Fibroblast of lung (primary cell): ENCODE measurements at regions not wholly inside any gene's neighbourhood (a gene's known extent, or its start where the extent isn't known, plus 50 kb on each side); places are given as distances from the start of the nearest gene placed in this dataset.

Experiments
- DNase-seq, 2 donors: peaks; one replicate each; pipeline versions ENCODE4 v3.0.0 to v3.0.0-alpha.2; 2010; ENCODE audit warnings: low read depth in 2 of 2
- H2AFZ ChIP-seq: 2 replicates; pipeline ENCODE4 v1.5.1; 2012; ENCODE audit warnings: low read length, control low read depth, inconsistent platforms
- H3K27ac ChIP-seq: 2 replicates; pipeline ENCODE4 v1.5.1; 2011; ENCODE audit warnings: low read length, control low read depth; ENCODE audit not compliant: insufficient read depth
- H3K27me3 ChIP-seq: 2 replicates; pipeline ENCODE4 v1.5.1; 2011; ENCODE audit warnings: mild to moderate bottlenecking, low read length; ENCODE audit not compliant: control insufficient read depth, insufficient read depth
- H3K36me3 ChIP-seq: 2 replicates; pipeline ENCODE4 v1.5.1; 2011; ENCODE audit warnings: low read length; ENCODE audit not compliant: control insufficient read depth, insufficient read depth
- H3K4me1 ChIP-seq: 2 replicates; pipeline ENCODE4 v1.5.1; 2011; ENCODE audit warnings: low read length; ENCODE audit not compliant: control insufficient read depth, insufficient read depth; ENCODE audit errors: extremely low read depth
- H3K4me2 ChIP-seq: 2 replicates; pipeline ENCODE4 v1.5.1; 2011; ENCODE audit warnings: low read length, control low read depth; ENCODE audit not compliant: insufficient read depth; ENCODE audit errors: extremely low read depth
- H3K4me3 ChIP-seq, 4 experiments: fragments of 200-600 bp in 1 of 4; sonication (generic) in 1 of 4; replicated peaks in 1 of 4; 2 replicates each; pipeline ENCODE4 v1.5.1; 2011 to 2016; ENCODE audit warnings: low read length in 4 of 4, low read depth in 3 of 4, mild to moderate bottlenecking in 3 of 4, control low read depth in 2 of 4, inconsistent platforms in 1 of 4, mixed read lengths in 1 of 4; ENCODE audit not compliant: insufficient read depth in 1 of 4; ENCODE audit errors: control extremely low read depth in 1 of 4
- H3K79me2 ChIP-seq: 2 replicates; pipeline ENCODE4 v1.5.1; 2012; ENCODE audit warnings: mild to moderate bottlenecking, low read length, inconsistent platforms; ENCODE audit not compliant: control insufficient read depth, insufficient read depth
- H3K9ac ChIP-seq: 2 replicates; pipeline ENCODE4 v1.5.1; 2011; ENCODE audit warnings: mild to moderate bottlenecking, low read length, control low read depth; ENCODE audit not compliant: insufficient read depth
- H3K9me3 ChIP-seq: 2 replicates; pipeline ENCODE4 v1.5.1; 2012; ENCODE audit warnings: low read depth, low read length; ENCODE audit not compliant: control insufficient read depth, insufficient read depth
- H4K20me1 ChIP-seq: 2 replicates; pipeline ENCODE4 v1.5.1; 2011; ENCODE audit warnings: low read length; ENCODE audit not compliant: control insufficient read depth, insufficient read depth; ENCODE audit errors: extremely low read depth
- CTCF ChIP-seq, 2 donors: IDR thresholded peaks in 1 of 2; conservative IDR thresholded peaks in 1 of 2; 1 replicate in 1 of 2; 2 replicates in 1 of 2; pipeline ENCODE4 v1.5.1; 2011 to 2012; ENCODE audit warnings: low read length in 2 of 2, control low read depth in 1 of 2, inconsistent platforms in 1 of 2, low read depth in 1 of 2, mild to moderate bottlenecking in 1 of 2
- EZH2 ChIP-seq: IDR thresholded peaks from 2 replicates; pipeline ENCODE4 v1.5.1; 2012; ENCODE audit warnings: low read length, control low read depth, mild to moderate bottlenecking; ENCODE audit errors: missing control alignments

GRCh38 chr22:23519442-23520157 lies 60.5 kb downstream of the IGLL1 start:
- H3K9ac ChIP-seq: no peak overlapping the region
- no peaks in the 10 kb centered on the region for H3K27me3 ChIP-seq
- no peaks in the 10 kb centered on the region for H3K79me2 ChIP-seq
- H3K36me3 ChIP-seq: no peaks in the 10 kb centered on the region
- no peaks in the 10 kb centered on the region for H3K9me3 ChIP-seq
- TF ChIP-seq EZH2: no peak
- no peak for TF ChIP-seq CTCF (conservative IDR thresholded peaks at IDR 0.05 in 1 of 2, IDR thresholded peaks at IDR 0.05 in 1 of 2; ENCODE audit: low read depth in 1 of 2, low read length in 2 of 2)
- no peaks in the 10 kb centered on the region for H4K20me1 ChIP-seq
- peaks cover 8% of the 10 kb centered on the region for H3K4me1 ChIP-seq
- H3K27ac ChIP-seq: no peak overlapping the region
- H3K4me3 ChIP-seq: no peak overlapping the region
- H2AFZ ChIP-seq: no peak overlapping the region
- no peak for DNase-seq
- no peak overlapping the region for H3K4me2 ChIP-seq

- Histone ChIP-seq H3K9me3 (no peaks in the 10 kb centered on the region), H3K4me2 (no peak overlapping the region), H3K27ac (no peak overlapping the region), H3K4me3 (no peak overlapping the region), H3K36me3 (no peaks in the 10 kb centered on the region), H4K20me1 (no peaks in the 10 kb centered on the region), H2AFZ (no peak overlapping the region), H3K79me2 (no peaks in the 10 kb centered on the region), H3K4me1 (peaks cover 8% of the 10 kb centered on the region), H3K9ac (no peak overlapping the region), H3K27me3 (no peaks in the 10 kb centered on the region)
- no peak for DNase-seq
- no peak for TF ChIP-seq CTCF (conservative IDR thresholded peaks at IDR 0.05 in 1 of 2, IDR thresholded peaks at IDR 0.05 in 1 of 2; ENCODE audit: low read depth in 1 of 2, low read length in 2 of 2)
Observed at GRCh38 chr22:23518376-23519187, 61.5 kb downstream of the IGLL1 start.

- Histone ChIP-seq H3K4me3 (no peak overlapping the region), H3K79me2 (no peaks in the 10 kb centered on the region), H3K4me1 (peaks cover 8% of the 10 kb centered on the region), H2AFZ (no peak overlapping the region), H3K9me3 (no peaks in the 10 kb centered on the region), H3K27me3 (no peaks in the 10 kb centered on the region), H3K9ac (no peak overlapping the region), H3K36me3 (no peaks in the 10 kb centered on the region), H3K4me2 (no peak overlapping the region), H3K27ac (no peak overlapping the region), H4K20me1 (no peaks in the 10 kb centered on the region)
- no peak for DNase-seq
- no peak for TF ChIP-seq EZH2
- no peak for TF ChIP-seq CTCF (conservative IDR thresholded peaks at IDR 0.05 in 1 of 2, IDR thresholded peaks at IDR 0.05 in 1 of 2; ENCODE audit: low read depth in 1 of 2, low read length in 2 of 2)
Observed at GRCh38 chr22:23517804-23518375, 62.2 kb downstream of the IGLL1 start.
